Duodenal mucosa (tissue), 2 donors: ENCODE measurements at regions not wholly inside any gene's neighbourhood (a gene's known extent, or its start where the extent isn't known, plus 50 kb on each side); places are given as distances from the start of the nearest gene placed in this dataset.

Experiments used
- H3K27ac ChIP-seq: one replicate; pipeline ENCODE4 v1.7.0; 2013; ENCODE audit warnings: low read depth, low read length
- H3K27me3 ChIP-seq, 2 donors: one replicate each; pipeline ENCODE4 v1.7.0; 2013; ENCODE audit warnings: low read length in 2 of 2, control low read depth in 1 of 2; ENCODE audit not compliant: insufficient read depth in 2 of 2, control insufficient read depth in 1 of 2
- H3K36me3 ChIP-seq, 2 donors: one replicate each; pipeline ENCODE4 v1.7.0; 2013; ENCODE audit warnings: low read length in 2 of 2, control low read depth in 1 of 2; ENCODE audit not compliant: insufficient read depth in 2 of 2, control insufficient read depth in 1 of 2
- H3K4me1 ChIP-seq, 2 donors: one replicate each; pipeline ENCODE4 v1.7.0; 2013; ENCODE audit warnings: low read length in 2 of 2, control low read depth in 1 of 2; ENCODE audit not compliant: insufficient read depth in 2 of 2, control insufficient read depth in 1 of 2
- H3K4me3 ChIP-seq, 2 donors: one replicate each; pipeline ENCODE4 v1.7.0; 2013; ENCODE audit warnings: low read length in 2 of 2, low read depth in 1 of 2
- H3K9ac ChIP-seq, 2 donors: one replicate each; pipeline ENCODE4 v1.7.0; 2013; ENCODE audit warnings: low read length in 2 of 2, low read depth in 1 of 2
- H3K9me3 ChIP-seq, 2 donors: one replicate each; pipeline ENCODE4 v1.7.0; 2013; ENCODE audit warnings: low read length in 2 of 2, control low read depth in 1 of 2; ENCODE audit not compliant: control insufficient read depth in 1 of 2

DNA sequence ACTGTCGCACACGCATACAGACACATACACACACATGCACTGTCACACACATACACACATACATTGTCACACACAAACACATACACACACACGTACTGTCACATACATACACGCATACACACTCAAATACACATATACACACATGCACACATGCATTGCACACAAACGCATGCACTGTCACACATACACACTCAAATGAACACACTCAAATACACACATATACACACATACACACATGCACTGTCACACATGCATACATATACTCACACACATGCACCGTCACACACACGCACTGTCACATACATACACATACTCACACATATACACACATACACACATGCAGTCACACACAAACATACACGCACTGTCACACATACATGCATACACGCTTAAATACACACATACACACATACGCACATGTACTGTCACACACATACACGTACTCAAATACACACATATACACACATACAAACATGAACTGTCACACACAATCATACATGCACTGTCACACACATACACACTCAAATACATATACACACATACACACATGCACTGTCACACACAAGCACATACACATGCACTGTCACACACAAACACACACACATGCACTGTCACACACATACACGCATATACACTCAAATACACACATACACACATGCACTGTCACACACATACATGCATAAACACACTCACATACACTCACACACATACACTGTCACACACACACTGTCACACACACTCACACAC, 548.6 kb upstream of the BTBD3 start:
- H3K36me3 ChIP-seq: no peaks in the 10 kb centered on the region
- H3K4me1 ChIP-seq: no peaks in the 10 kb centered on the region
- H3K9ac ChIP-seq: no peak overlapping the region
- no peaks in the 10 kb centered on the region for H3K27me3 ChIP-seq
- H3K27ac ChIP-seq: no peak overlapping the region
- H3K4me3 ChIP-seq: no peak overlapping the region
- H3K9me3 ChIP-seq: no peaks in the 10 kb centered on the region

DNA sequence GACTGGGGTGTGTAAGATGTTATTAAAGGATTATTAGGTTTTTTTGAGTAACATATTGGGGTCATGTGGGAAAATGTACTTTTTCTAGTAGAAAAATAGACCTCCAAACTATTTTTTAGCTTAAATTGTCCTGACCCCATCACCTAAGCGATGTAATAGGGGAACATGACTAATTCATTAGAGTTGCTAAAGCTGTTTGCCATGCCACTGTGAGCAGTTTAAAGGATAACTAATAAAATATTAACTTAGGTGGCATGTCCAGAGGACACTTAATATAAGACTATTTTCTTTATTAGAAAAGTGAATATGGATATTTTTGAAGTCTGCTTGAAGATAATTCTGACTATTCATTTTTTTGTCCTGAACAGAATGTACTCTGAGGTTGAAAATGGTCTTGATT, 545.9 kb upstream of the BTBD3 start:
- H3K27me3 ChIP-seq: no peaks in the 10 kb centered on the region
- H3K27ac ChIP-seq: no peak overlapping the region
- H3K4me3 ChIP-seq: no peak overlapping the region
- H3K4me1 ChIP-seq: peaks cover 0 to 15% of the 10 kb centered on the region in 2 donors
- H3K9ac ChIP-seq: no peak overlapping the region
- H3K36me3 ChIP-seq: no peaks in the 10 kb centered on the region
- H3K9me3 ChIP-seq: no peaks in the 10 kb centered on the region

DNA sequence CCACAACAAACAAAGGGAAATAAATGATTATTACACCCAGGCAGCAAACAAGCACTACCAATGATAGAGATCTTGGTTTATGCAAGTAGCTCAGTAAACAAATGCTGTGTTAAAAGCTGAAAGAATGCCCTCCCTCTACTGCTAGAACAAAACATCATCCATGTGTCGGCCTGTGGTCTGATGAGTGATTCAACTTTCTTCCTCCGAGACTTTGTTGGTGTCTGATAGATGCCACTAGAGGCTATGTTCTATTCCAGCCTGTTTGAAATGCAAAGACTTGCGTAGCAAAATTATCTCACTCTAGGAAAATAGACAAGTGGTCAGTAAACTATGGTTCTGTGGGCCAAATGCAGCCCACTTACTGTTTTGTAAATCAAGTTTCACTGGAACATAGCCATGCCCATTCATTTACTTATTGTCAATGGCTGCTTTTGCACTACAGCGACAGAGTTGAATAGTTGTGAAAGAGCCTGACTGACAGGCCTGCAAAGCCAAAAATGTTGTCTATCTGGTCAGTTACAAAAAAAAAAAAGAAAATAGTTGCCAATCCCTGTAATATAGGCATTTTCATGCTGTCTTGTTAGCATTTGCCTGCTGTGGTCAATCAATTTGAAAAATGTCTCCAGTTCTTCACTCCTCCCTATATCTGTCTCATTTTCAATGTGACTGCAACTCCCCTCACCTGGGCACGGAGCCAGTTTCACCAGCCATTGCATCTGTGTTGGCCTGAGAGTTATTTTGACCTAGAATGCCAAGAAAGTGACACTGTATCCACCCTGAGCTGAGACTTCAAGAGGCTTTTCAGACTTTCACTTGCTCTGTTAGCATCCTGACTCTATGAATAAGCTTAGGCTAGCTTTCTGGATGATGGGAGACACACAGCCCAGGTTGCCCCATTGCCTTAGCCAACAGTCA, 544.6 kb upstream of the BTBD3 start:
- H3K27ac ChIP-seq: no peak overlapping the region
- peaks cover 0 to 15% of the 10 kb centered on the region in 2 donors for H3K4me1 ChIP-seq
- H3K36me3 ChIP-seq: no peaks in the 10 kb centered on the region
- H3K9ac ChIP-seq: no peak overlapping the region
- no peak overlapping the region for H3K4me3 ChIP-seq
- H3K27me3 ChIP-seq: no peaks in the 10 kb centered on the region
- no peaks in the 10 kb centered on the region for H3K9me3 ChIP-seq

DNA sequence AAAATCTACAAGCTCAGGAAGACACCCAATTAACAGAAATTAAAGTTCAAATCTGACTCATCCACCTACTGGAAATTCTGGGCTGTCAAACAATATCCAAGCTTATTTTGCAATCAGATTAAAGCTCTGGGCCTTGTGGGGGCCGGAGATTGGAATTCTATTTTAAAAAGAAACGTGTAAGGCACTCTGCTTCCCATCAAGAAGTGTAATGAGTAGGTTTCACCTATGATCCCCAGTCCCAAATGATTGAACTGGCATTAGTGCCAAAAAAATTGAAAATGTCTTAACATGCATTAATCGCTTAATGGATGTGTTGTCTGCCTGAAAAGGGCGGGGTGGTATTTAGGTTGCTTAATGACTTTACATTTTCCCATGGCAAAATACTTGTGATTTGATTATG, 542.4 kb upstream of the BTBD3 start:
- Histone ChIP-seq H3K27ac (no peak overlapping the region), H3K9me3 (no peaks in the 10 kb centered on the region), H3K4me3 (no peak overlapping the region), H3K36me3 (no peaks in the 10 kb centered on the region), H3K4me1 (peaks cover 0 to 15% of the 10 kb centered on the region in 2 donors), H3K9ac (no peak overlapping the region), H3K27me3 (no peaks in the 10 kb centered on the region)

DNA sequence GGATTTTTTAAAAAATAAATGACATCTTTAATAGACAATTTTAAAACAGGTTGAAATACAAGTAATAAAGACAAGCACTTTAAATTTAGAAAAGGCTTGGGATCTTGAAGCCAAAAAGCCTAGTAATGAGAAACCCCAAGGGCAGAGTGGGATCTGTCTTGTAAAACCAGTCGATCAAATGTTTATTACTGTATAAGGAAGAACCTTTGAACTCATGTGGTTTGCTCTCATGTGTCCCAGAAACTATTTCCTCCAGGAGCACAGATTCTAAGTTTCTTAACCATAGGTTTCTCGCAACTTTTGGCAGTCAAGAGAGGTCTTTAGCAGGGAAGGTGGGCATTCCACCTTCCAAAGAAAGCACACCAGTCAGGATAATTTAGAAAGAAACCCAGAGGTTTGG, 541.7 kb upstream of the BTBD3 start:
- Histone ChIP-seq H3K4me3 (no peak overlapping the region), H3K9ac (no peak overlapping the region), H3K27ac (no peak overlapping the region), H3K9me3 (no peaks in the 10 kb centered on the region), H3K4me1 (peaks cover 0 to 15% of the 10 kb centered on the region in 2 donors), H3K36me3 (no peaks in the 10 kb centered on the region), H3K27me3 (no peaks in the 10 kb centered on the region)

DNA sequence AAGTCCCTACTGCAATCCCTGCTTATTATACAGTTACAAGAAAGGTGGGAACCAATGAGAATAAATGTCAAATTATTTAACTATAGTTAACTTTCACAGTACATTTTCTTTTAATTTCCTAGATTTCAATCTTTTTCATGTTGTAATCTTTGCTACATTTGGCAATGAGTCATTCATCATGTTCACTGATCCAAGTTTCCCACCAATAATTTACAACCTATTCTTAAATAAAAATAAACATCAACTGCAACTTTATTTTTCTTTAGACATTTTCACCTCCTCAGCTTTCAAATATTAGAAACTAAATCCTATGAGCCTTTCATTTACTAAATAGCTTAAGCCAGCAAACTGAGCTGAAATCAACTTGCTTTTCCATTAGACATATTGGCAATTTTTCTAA, 541.3 kb upstream of the BTBD3 start:
- Histone ChIP-seq H3K9ac (no peak overlapping the region), H3K4me3 (no peak overlapping the region), H3K27me3 (no peaks in the 10 kb centered on the region), H3K9me3 (no peaks in the 10 kb centered on the region), H3K36me3 (no peaks in the 10 kb centered on the region), H3K27ac (no peak overlapping the region), H3K4me1 (peaks cover 0 to 15% of the 10 kb centered on the region in 2 donors)

DNA sequence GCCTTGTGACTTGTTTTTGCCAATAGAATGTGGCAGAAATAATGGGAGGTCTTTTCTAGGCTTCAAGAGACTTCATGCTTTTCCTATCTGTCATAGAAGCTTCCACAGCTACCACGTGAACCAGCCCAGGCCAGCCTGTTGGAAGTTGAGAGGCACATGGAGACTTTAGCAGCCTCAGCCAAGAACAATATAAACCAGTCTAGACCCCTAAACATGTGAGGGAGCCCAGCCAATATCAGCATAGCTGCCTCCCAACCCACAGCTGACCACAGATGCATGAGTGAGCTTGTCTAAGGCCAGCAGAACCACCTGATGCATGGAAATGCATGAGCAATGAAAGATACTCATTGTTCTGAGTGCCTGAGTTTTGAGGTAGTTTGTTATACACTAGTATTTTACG, 540.7 kb upstream of the BTBD3 start:
- no peaks in the 10 kb centered on the region for H3K36me3 ChIP-seq
- H3K27ac ChIP-seq: no peak overlapping the region
- H3K4me1 ChIP-seq: peaks cover 0 to 15% of the 10 kb centered on the region in 2 donors
- H3K27me3 ChIP-seq: no peaks in the 10 kb centered on the region
- H3K9me3 ChIP-seq: no peaks in the 10 kb centered on the region
- no peak overlapping the region for H3K9ac ChIP-seq
- H3K4me3 ChIP-seq: no peak overlapping the region

DNA sequence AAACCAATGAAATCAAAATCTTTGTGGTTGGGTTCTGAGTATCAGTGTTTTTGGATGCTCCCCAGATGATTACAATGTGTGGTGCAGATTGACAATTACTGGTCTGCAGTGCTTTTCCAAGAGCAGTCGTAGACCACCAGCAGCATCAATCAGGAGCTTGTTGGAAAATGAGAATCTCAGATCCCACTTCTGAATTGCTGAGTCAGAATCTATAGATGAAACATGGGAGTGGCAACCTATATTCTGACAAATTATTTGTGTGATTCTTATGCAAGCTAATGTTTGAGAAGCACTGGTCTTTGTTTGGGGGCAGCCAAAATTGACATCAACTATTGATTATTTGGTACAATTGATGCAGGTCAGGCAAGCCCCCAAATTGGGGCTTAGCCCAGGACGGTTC, 539.9 kb upstream of the BTBD3 start:
- Histone ChIP-seq H3K27me3 (no peaks in the 10 kb centered on the region), H3K9me3 (no peaks in the 10 kb centered on the region), H3K9ac (no peak overlapping the region), H3K4me3 (no peak overlapping the region), H3K27ac (no peak overlapping the region), H3K4me1 (peaks cover 0 to 15% of the 10 kb centered on the region in 2 donors), H3K36me3 (no peaks in the 10 kb centered on the region)

DNA sequence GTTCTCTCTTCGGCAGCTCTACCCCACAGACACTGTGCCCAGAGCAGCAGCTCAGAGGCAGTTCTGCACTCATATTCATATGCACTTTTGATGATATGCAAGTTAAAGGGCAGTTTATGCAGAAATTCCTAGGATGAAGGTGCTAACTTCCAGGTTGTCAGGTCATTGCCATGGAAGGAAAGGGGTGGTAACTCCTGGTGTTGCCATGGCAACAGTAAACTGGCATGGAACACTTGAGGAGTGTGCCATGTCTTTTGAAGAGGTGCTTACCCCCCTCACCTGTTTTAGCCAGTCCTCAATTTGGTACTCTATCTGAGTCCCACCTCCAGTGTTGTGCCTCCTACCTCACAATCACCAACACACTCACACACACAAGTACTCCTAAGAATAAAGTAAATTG, 539.4 kb upstream of the BTBD3 start:
- peaks cover 0 to 15% of the 10 kb centered on the region in 2 donors for H3K4me1 ChIP-seq
- H3K27ac ChIP-seq: no peak overlapping the region
- no peaks in the 10 kb centered on the region for H3K36me3 ChIP-seq
- H3K9ac ChIP-seq: no peak overlapping the region
- H3K9me3 ChIP-seq: no peaks in the 10 kb centered on the region
- H3K4me3 ChIP-seq: no peak overlapping the region
- H3K27me3 ChIP-seq: no peaks in the 10 kb centered on the region

DNA sequence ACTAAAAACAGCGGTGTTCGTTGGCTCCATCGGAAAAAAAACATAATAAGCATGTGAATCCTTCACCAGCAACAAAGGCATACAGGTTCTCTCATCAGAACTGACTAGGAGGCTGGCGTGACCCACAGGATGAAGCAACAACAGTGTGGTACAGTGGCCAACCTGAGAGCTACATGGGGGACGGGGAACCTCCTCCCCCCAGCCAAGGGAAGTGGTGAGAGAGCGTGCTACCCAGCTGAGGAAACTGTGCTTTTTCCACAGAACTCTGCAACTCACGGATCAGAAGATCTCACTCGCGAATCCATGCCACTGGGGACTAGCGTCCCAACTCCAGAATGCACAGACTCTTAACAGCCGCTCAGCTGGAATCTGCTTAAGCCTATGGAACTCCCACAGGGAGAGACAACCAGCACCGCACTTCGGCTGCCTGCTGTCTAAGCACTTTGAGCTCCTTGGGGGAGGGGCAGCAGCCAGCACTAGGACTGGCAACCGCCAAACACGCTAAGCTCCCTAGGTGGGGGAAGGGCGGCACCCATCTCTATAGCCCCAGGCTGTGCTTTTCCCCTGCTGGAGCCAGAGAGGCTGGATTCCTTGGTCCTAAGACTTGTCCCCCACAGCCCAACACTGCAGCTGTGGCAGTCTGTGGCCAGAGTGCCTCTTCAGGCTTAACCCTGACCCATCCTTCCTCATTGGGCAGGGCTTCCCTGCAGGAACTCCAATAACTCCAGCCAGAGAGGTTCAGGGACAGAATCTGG, 538.3 kb upstream of the BTBD3 start:
- Histone ChIP-seq H3K4me1 (peaks cover 0 to 15% of the 10 kb centered on the region in 2 donors), H3K9me3 (no peaks in the 10 kb centered on the region), H3K36me3 (no peaks in the 10 kb centered on the region), H3K4me3 (no peak overlapping the region), H3K9ac (no peak overlapping the region), H3K27me3 (no peaks in the 10 kb centered on the region), H3K27ac (no peak overlapping the region)
